Keratinocyte (primary cell): ENCODE measurements at regions not wholly inside any gene's neighbourhood (a gene's known extent, or its start where the extent isn't known, plus 50 kb on each side); places are given as distances from the start of the nearest gene placed in this dataset.

Source experiments
- EZH2 ChIP-seq: IDR thresholded peaks from one replicate; pipeline ENCODE4 v1.6.1; 2012; ENCODE audit warnings: inconsistent platforms, mild to moderate bottlenecking, low read length, moderate library complexity
- TF ChIP-seq, protein P1 (sequence below), 3 experiments: IDR thresholded peaks in 1 of 3; conservative IDR thresholded peaks in 1 of 3; optimal IDR thresholded peaks in 1 of 3; 2 replicates in 2 of 3; 3 replicates in 1 of 3; pipeline versions ENCODE3 to v1.5.1; 2011; ENCODE audit warnings: low read length in 3 of 3, mild to moderate bottlenecking in 3 of 3, moderate library complexity in 2 of 3, control low read depth in 1 of 3, inconsistent platforms in 1 of 3; ENCODE audit not compliant: insufficient read depth in 2 of 3; ENCODE audit errors: extremely low read depth in 1 of 3

DNA sequence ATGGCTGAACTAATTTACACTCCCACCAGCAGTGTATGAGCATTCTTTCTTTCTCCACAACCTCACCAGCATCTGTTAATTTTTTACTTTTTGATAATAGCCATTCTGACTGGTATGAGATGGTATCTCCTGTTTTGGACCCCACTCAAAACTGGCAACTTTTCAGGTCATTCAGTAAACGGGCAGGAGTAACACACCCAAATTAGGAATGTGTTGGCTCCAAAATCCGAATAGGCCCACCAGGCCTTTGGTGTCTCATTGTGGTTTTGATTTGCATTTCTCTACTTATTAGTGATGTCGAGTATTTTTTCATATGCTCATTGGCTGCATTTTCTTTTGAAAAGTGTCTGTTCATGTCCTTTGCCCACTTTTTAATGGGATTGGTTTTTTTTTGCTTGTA is 517.1 kb downstream of the TMEM232 start:
- TF ChIP-seq, protein P1, sequence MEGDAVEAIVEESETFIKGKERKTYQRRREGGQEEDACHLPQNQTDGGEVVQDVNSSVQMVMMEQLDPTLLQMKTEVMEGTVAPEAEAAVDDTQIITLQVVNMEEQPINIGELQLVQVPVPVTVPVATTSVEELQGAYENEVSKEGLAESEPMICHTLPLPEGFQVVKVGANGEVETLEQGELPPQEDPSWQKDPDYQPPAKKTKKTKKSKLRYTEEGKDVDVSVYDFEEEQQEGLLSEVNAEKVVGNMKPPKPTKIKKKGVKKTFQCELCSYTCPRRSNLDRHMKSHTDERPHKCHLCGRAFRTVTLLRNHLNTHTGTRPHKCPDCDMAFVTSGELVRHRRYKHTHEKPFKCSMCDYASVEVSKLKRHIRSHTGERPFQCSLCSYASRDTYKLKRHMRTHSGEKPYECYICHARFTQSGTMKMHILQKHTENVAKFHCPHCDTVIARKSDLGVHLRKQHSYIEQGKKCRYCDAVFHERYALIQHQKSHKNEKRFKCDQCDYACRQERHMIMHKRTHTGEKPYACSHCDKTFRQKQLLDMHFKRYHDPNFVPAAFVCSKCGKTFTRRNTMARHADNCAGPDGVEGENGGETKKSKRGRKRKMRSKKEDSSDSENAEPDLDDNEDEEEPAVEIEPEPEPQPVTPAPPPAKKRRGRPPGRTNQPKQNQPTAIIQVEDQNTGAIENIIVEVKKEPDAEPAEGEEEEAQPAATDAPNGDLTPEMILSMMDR (optimal IDR thresholded peaks at IDR 0.05 in 1 of 3, IDR thresholded peaks at IDR 0.05 in 1 of 3, conservative IDR thresholded peaks at IDR 0.05 in 1 of 3; ENCODE audit: extremely low read depth in 1 of 3, insufficient read depth in 2 of 3, low read length in 3 of 3) = no peak
- no peak for TF ChIP-seq EZH2
